ENCODE measurements at regions not wholly inside any gene's neighbourhood (a gene's known extent, or its start where the extent isn't known, plus 50 kb on each side); places are given as distances from the start of the nearest gene placed in this dataset.
A peak's percentile ranks its signal among the peaks of the same experiment; 100 is the strongest.

- DNase-seq (ENCODE audit: low spot score) = no peak
Observed at GRCh38 chr13:106234636-106235035, 300.8 kb downstream of the EFNB2 start.

- DNase-seq (ENCODE audit: low spot score) = no peak
Observed at GRCh38 chr13:106233134-106233735, 302.2 kb downstream of the EFNB2 start.

DNA sequence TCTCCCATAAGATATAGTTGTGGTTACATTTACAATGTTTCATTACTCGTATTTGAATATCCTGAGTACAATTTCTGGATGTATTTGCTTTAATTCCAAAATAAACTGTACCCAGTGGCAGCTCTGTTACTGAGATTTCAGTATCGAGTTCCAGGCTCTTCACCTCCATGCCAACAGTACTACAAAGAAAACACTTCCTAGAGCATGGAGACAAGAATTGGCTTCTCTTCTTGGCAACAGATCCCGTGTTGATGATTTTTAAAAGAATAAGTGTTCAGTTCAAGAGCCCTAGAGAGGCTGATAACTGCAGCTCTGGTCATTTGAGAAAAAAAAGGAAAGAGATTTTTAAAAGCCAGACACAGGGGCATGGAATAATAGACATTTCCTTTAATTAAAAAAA lies 302.8 kb downstream of the EFNB2 start:
- DNase-seq (ENCODE audit: low spot score) = no peak

DNA sequence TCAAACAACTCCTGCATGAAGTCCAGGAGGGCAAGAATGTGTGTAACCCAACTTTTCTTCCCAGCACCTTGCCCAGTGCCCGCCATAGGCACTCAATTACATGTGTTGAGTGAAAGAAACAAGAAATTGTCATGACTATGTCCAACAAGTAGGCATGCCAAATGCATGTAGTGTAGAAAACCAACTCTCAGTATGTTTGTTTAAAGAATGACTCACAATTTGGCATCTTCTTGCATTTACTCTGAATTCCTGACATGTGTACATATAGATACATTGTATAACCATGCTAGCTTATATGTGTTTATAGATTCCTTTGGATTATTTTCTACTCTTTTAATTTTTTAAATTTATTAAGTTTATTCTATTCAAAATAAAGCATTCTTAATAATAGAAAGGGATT lies 305.0 kb downstream of the EFNB2 start:
- DNase-seq (ENCODE audit: low spot score) = no peak

GRCh38 chr13:106225126-106225525 lies 310.3 kb downstream of the EFNB2 start:
- no peak for DNase-seq (ENCODE audit: low spot score)

DNA sequence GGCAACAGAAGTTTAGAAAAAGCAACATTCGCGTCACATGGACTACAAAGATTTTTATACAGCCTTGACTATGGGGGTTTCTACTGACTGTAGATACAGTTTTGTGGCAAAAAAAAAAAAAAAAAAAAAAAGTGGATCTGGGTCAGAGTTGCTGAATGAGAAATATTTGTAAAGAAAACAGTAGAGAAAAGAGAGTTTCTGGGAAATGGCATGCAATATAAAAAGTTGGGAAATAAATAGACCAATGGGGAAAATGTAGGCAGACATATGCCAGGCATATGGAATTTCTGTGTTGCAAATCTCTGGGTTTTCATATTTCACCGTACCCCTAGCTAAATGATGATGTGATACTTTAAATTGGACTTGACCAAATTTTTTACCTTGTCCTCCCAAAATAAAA lies 315.3 kb downstream of the EFNB2 start:
- no peak for DNase-seq (ENCODE audit: low spot score)

DNA sequence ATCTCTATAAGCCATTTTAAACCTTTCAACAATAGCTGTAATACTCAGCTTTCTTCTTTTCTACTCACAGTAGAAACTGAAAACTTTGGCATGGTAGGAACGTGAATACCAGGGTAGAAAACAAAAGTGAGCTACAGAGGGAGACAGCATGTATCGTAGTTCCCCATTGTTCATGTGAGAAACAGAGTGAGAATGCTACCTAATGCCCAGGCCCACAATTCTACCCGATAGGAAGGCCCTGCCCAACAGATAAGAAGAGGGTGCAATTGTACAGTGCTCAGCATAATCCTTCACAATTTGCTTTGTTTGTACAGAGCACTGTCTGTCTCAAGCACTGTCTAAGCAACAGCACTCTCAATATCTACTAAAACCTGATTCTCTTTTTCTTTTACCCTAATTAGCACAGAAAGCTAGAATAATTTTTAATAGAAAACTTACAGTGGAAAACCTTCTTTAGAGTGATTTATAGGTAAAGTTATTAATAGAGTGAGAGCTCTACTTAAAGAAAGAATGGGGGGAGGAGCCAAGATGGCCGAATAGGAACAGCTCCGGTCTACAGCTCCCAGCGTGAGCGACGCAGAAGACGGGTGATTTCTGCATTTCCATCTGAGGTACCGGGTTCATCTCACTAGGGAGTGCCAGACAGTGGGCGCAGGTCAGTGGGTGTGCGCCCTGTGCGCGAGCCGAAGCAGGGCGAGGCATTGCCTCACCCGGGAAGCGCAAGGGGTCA lies 322.3 kb downstream of the EFNB2 start:
- peak; percentile 65 for DNase-seq (ENCODE audit: low spot score)

GRCh38 chr13:106212386-106213010 lies 323.0 kb downstream of the EFNB2 start:
- DNase-seq (ENCODE audit: low spot score) = no peak

- DNase-seq (ENCODE audit: low spot score) = no peak
Observed at GRCh38 chr13:106210324-106210723, 325.1 kb downstream of the EFNB2 start.

GRCh38 chr13:106205871-106206270 lies 329.6 kb downstream of the EFNB2 start:
- DNase-seq (ENCODE audit: low spot score) = no peak

DNA sequence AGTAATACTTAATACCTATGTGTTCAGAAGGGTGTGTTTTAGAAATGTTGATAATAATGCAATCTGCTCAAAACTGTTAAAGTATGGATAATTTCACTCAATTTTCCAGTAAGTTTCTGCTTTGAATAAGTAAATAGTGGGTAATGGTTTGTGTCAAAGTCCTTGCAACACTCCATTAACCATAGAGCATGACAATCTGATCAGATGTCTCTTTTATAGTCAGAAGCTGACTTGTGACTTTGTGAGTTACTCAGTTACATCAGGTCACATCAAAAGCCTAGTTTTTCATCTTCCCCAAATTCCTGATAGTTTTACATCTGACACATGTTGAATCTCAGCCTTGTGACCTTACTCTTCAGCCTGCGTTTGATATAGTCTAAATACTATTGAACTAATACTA lies 338.0 kb downstream of the EFNB2 start:
- DNase-seq (ENCODE audit: low spot score) = no peak

DNA sequence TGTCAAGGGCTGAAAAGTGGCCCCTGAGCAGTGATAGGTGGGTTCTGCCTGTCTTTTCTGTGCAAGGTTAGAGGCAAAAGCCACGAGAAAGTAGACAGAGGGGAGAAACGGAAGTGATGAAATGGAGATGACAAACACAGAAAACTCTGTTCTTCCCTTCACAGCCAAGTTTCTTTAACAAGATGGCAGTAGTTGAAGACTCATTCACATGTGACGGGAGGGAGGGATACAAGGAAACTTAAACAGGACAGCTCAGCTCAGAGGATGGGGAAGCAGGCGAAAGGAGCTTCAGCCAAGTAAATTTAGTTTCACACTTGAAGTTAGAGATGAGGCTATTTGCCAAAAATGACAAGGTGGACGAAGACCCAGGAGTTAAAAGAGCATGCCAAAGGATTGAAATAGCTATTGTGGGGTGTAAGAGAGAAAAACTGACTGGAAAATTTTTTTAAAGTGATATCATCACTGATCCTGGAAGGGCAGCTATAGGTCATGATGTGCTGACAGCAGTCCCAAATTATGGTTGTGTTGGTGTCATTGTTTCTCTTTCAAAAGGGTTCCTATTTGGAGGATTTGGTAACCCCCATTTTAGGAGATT lies 347.9 kb downstream of the EFNB2 start:
- no peak for DNase-seq (ENCODE audit: low spot score)

DNA sequence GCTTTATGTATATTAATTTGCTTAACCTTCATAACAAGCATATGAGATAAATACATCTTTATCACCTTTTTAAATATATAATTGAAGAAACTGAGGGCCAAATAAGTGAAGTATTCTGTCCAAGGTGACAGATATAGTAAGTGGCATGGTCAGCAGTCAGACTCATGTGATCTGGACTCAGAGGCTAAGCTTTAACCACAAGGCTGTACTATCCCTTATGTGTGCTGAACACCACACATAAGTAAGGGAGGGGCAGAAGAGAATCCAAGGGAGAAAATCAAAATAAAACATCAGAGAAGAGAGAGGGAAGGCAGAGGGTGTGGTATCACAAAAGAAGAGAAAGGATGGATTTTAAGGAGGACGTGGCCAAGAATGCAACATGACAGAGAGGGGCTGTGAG lies 348.4 kb downstream of the EFNB2 start:
- no peak for DNase-seq (ENCODE audit: low spot score)

DNA sequence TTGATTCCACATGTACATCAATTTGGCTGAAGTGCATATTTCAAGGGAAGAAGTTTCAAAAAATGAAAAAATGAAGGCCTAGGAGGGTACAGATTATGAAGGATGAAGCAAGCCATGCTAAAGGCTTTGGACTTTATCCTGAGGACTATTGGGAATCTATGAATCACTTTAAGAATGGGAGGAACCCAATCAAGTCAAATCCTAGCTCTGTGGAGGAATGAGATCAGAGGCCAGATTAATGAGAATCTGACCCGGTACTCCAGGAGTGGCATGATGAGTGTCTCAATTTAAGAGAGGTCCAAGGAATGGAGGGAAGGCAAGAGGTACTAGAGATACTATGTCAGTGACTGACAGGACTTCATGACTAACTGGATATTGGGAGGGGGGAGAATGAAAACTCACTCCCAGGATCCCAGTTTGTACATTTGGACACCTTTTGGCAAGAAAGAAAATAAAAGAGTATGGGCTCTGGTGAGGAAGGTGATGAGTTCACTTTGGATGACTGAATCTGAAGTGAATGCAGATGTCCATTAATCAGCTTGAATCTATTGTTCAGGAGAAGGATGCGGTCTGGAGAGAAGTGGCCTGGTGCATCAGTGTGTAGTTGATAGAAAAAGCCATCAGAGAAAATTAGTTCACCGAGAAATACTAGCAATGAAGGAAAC lies 349.0 kb downstream of the EFNB2 start:
- no peak for DNase-seq (ENCODE audit: low spot score)

- DNase-seq (ENCODE audit: low spot score) = no peak
Observed at GRCh38 chr13:106184790-106185189, 350.7 kb downstream of the EFNB2 start.

- peak; percentile 60 for DNase-seq (ENCODE audit: low spot score)
Observed at GRCh38 chr13:106183410-106184065, 351.9 kb downstream of the EFNB2 start.

DNA sequence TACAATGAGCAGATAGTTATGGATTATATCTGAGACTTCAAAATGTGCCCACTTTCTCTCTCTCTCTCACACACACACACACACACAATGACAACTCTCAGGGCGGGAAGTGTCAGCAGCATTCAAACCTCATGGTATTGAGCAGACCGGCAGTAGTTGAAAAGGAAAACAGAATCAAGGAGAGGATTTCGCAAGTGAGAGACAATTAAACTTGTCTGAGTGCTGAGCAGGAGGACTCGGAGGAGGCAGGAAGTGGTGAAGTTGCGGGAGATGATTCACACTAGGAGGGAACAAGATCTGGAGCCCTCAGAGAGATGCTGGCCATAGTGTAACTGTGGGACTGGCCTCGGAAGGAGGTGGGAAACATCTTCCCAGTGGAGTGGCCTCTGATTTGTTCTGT lies 353.1 kb downstream of the EFNB2 start:
- peak; percentile 74 for DNase-seq (ENCODE audit: low spot score)

GRCh38 chr13:106178816-106179215 lies 356.6 kb downstream of the EFNB2 start:
- no peak for DNase-seq (ENCODE audit: low spot score)

DNA sequence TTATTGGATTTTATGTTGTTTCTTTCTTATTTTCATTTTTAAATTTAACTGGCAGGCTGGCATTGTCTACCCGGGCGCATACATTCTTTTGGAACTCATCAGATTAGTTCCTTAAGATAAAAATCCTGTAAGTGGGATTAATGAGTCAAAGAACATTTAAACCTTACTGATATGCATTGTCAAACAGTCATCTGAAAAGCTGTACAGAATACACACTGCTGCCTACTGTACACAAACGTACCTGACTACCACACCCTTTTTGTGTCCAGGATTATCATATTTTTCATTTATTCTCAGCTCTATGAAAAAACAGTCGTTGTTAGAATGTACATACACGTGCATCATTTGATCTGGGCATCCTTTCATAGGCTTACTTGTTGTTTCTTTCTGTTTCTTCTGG lies 358.3 kb downstream of the EFNB2 start:
- no peak for DNase-seq (ENCODE audit: low spot score)

DNA sequence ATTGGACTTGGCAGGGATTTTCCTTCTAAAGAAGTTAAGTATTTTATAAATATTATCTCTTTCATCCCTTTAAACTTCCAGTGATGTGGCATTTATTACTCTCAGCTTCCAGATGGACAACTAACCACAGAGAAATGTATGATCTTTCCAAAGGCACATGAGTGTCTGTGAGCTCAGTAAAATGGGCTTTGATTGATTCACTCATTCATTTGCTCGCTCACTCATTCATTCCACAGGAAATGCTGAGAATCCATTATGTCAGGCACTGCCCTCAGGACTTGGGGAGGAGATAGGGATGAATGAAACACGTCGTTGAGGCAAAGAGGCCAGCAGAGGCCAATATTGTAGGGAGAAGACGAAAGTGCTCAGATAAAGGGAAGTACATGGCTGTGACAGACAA lies 359.3 kb downstream of the EFNB2 start:
- DNase-seq (ENCODE audit: low spot score) = no peak

GRCh38 chr13:106173891-106174610 lies 361.4 kb downstream of the EFNB2 start:
- no peak for DNase-seq (ENCODE audit: low spot score)

All from SW480 (cell line).